ENCODE measurements at regions not wholly inside any gene's neighbourhood (a gene's known extent, or its start where the extent isn't known, plus 50 kb on each side); places are given as distances from the start of the nearest gene placed in this dataset.

DNA sequence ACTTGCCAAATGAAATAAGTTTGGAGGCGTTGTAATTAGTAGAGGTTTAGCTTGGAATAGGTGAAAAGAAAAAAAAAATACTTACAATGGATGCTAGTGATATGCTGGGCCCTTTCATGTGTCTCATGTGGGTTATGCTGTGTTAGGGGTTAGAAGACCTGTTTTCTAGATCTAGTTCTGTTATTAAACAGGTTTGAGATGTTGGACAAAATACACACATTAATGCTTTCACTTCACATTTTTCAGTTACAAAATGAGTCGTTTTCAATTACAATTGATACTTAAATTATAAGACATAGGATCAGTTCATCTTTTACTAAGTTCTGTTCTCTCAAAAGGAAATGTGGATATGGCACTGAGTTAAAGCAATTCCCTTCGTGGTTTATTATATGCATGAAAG lies 509.8 kb downstream of the EPM2A start:
- Mint-ChIP-seq H3K9me3 (no peaks in the 10 kb centered on the region), H3K27me3 (peaks cover 2 to 7% of the 10 kb centered on the region in 2 donors), H3K27ac (no peak overlapping the region), H3K4me3 (no peak overlapping the region), H3K4me1 (no peaks in the 10 kb centered on the region), H3K36me3 (no peaks in the 10 kb centered on the region)
- ChIA-PET CTCF (no interaction called here), POLR2A (interaction anchor here (0.6 kb wide), 1 partner anchor 11 kb away, joined by 4 read pairs; no protein-coding TSS in a partner anchor)
- H3K27me3 ChIP-seq (ENCODE audit: insufficient read depth, low read length, poor library complexity, severe bottlenecking): no peaks in the 10 kb centered on the region
- H3K36me3 ChIP-seq (ENCODE audit: insufficient read depth, low read length): no peaks in the 10 kb centered on the region
- H3K4me3 ChIP-seq (ENCODE audit: low read length): no peak overlapping the region
- no peak for DNase-seq
- H3K4me1 ChIP-seq (ENCODE audit: insufficient read depth, low read length): no peaks in the 10 kb centered on the region
- no peaks in the 10 kb centered on the region for H3K9me3 ChIP-seq (ENCODE audit: low read length)
- no peak overlapping the region for H3K27ac ChIP-seq (ENCODE audit: low read depth, low read length)

DNA sequence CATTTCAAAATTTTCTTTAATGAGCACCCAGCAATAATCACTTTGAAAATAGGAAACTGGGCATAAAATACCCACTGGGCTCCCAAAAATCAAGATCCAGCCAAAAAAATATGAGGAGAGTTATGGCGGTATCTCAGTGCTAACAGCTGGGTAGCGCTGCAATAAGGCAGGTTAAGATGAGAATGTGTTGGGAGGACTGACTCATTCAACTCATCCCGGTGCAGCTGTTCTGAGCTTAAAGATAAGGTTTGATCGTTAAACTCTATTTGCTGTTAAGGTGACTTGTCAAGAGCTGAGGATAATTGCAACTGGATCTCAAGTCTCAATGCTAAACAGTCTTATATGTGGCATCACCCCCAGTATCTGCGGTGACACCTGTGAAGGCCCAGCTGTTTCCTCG lies 507.7 kb downstream of the EPM2A start:
- no peaks in the 10 kb centered on the region for H3K4me1 ChIP-seq (ENCODE audit: insufficient read depth, low read length)
- no peak for DNase-seq
- no peaks in the 10 kb centered on the region for H3K9me3 Mint-ChIP-seq
- H3K27ac ChIP-seq (ENCODE audit: low read depth, low read length): no peak overlapping the region
- no peak overlapping the region for H3K4me3 ChIP-seq (ENCODE audit: low read length)
- no peaks in the 10 kb centered on the region for H3K36me3 Mint-ChIP-seq
- ChIA-PET CTCF (no interaction called here), POLR2A (no interaction called here)
- H3K4me1 Mint-ChIP-seq: no peaks in the 10 kb centered on the region
- H3K9me3 ChIP-seq (ENCODE audit: low read length): no peaks in the 10 kb centered on the region
- no peaks in the 10 kb centered on the region for H3K27me3 ChIP-seq (ENCODE audit: insufficient read depth, low read length, poor library complexity, severe bottlenecking)
- no peak overlapping the region for H3K27ac Mint-ChIP-seq
- no peaks in the 10 kb centered on the region for H3K36me3 ChIP-seq (ENCODE audit: insufficient read depth, low read length)
- H3K27me3 Mint-ChIP-seq: peaks cover 0 to 6% of the 10 kb centered on the region in 2 donors
- no peak overlapping the region for H3K4me3 Mint-ChIP-seq

GRCh38 chr6:145228962-145229582 lies 506.2 kb downstream of the EPM2A start:
- H3K36me3 ChIP-seq (ENCODE audit: insufficient read depth, low read length): no peaks in the 10 kb centered on the region
- peaks cover 0 to 14% of the 10 kb centered on the region in 2 donors for H3K27me3 Mint-ChIP-seq
- no peak for DNase-seq
- no peak overlapping the region for H3K27ac ChIP-seq (ENCODE audit: low read depth, low read length)
- no peaks in the 10 kb centered on the region for H3K4me1 Mint-ChIP-seq
- H3K9me3 ChIP-seq (ENCODE audit: low read length): no peaks in the 10 kb centered on the region
- no peaks in the 10 kb centered on the region for H3K36me3 Mint-ChIP-seq
- no peak overlapping the region for H3K27ac Mint-ChIP-seq
- H3K27me3 ChIP-seq (ENCODE audit: insufficient read depth, low read length, poor library complexity, severe bottlenecking): no peaks in the 10 kb centered on the region
- H3K4me3 ChIP-seq (ENCODE audit: low read length): no peak overlapping the region
- no peak overlapping the region for H3K4me3 Mint-ChIP-seq
- H3K4me1 ChIP-seq (ENCODE audit: insufficient read depth, low read length): no peaks in the 10 kb centered on the region
- POLR2A ChIA-PET: no interaction called here
- H3K9me3 Mint-ChIP-seq: peaks cover 0 to 4% (median 0%) of the 10 kb centered on the region in 5 donors
- CTCF ChIA-PET: no interaction called here

DNA sequence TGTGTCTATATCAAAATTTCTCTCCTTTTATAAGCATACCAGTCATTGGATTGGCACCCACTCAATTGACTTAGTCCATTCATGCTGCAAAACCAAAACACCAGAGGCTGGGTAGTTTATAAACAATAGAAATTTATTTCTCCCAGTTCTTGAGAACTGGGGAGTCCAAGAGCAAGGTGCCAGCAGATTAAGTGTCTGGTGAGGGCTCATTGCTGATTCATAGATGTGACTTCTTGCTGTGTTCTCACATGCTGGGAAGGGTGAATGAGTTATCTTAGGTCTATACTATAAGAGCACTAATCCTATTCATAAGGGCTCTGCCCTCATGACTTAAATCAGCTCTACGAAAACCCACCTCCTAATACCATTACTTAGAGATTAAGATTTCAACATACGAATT lies 501.4 kb downstream of the EPM2A start:
- Histone ChIP-seq H3K36me3 (ENCODE audit: insufficient read depth, low read length) (no peaks in the 10 kb centered on the region), H3K27ac (ENCODE audit: low read depth, low read length) (no peak overlapping the region), H3K27me3 (ENCODE audit: insufficient read depth, low read length, poor library complexity, severe bottlenecking) (no peaks in the 10 kb centered on the region), H3K9me3 (ENCODE audit: low read length) (no peaks in the 10 kb centered on the region), H3K4me3 (ENCODE audit: low read length) (no peak overlapping the region), H3K4me1 (ENCODE audit: insufficient read depth, low read length) (no peaks in the 10 kb centered on the region)
- Mint-ChIP-seq H3K4me1 (no peaks in the 10 kb centered on the region), H3K36me3 (no peaks in the 10 kb centered on the region), H3K27me3 (peaks cover 6 to 28% of the 10 kb centered on the region in 2 donors), H3K27ac (no peak overlapping the region), H3K9me3 (peaks cover 0 to 4% (median 0%) of the 10 kb centered on the region in 5 donors), H3K4me3 (no peak overlapping the region)
- no peak for DNase-seq
- ChIA-PET POLR2A (no interaction called here), CTCF (no interaction called here)

DNA sequence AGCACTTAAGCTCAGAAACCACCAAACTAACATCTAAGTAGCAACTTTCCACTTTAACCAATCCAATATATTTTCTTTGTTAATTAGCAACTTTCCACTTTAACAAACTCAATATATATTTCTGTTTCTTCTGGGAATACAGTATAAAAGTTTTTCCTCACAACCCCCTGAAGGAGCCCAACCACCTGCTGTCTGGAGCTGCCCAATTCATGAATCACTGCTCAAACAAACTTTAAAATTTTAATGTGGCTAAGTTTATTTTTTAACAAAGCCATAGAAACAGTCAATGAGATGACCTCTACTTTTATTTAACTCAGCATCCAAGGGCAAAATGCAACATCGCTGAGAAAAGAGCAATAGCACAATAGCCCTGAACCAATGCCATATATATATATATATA lies 500.1 kb downstream of the EPM2A start:
- no peak overlapping the region for H3K27ac Mint-ChIP-seq
- H3K27me3 Mint-ChIP-seq: peaks cover 6 to 24% of the 10 kb centered on the region in 2 donors
- Histone ChIP-seq H3K4me3 (ENCODE audit: low read length) (no peak overlapping the region), H3K9me3 (ENCODE audit: low read length) (no peaks in the 10 kb centered on the region), H3K36me3 (ENCODE audit: insufficient read depth, low read length) (no peaks in the 10 kb centered on the region), H3K27me3 (ENCODE audit: insufficient read depth, low read length, poor library complexity, severe bottlenecking) (no peaks in the 10 kb centered on the region), H3K27ac (ENCODE audit: low read depth, low read length) (no peak overlapping the region), H3K4me1 (ENCODE audit: insufficient read depth, low read length) (no peaks in the 10 kb centered on the region)
- DNase-seq: no peak
- no peak overlapping the region for H3K4me3 Mint-ChIP-seq
- CTCF ChIA-PET: no interaction called here
- no peaks in the 10 kb centered on the region for H3K4me1 Mint-ChIP-seq
- no peaks in the 10 kb centered on the region for H3K36me3 Mint-ChIP-seq
- POLR2A ChIA-PET: no interaction called here
- H3K9me3 Mint-ChIP-seq: peaks cover 0 to 4% (median 0%) of the 10 kb centered on the region in 5 donors

GRCh38 chr6:145238787-145239186 lies 496.5 kb downstream of the EPM2A start:
- Mint-ChIP-seq H3K27me3 (peaks cover 6 to 27% of the 10 kb centered on the region in 2 donors), H3K9me3 (peaks cover 0 to 2% (median 0%) of the 10 kb centered on the region in 5 donors), H3K4me1 (no peaks in the 10 kb centered on the region), H3K27ac (no peak overlapping the region), H3K36me3 (no peaks in the 10 kb centered on the region), H3K4me3 (no peak overlapping the region)
- Histone ChIP-seq H3K9me3 (ENCODE audit: low read length) (no peaks in the 10 kb centered on the region), H3K27ac (ENCODE audit: low read depth, low read length) (no peak overlapping the region), H3K4me1 (ENCODE audit: insufficient read depth, low read length) (no peaks in the 10 kb centered on the region), H3K4me3 (ENCODE audit: low read length) (no peak overlapping the region), H3K36me3 (ENCODE audit: insufficient read depth, low read length) (no peaks in the 10 kb centered on the region), H3K27me3 (ENCODE audit: insufficient read depth, low read length, poor library complexity, severe bottlenecking) (no peaks in the 10 kb centered on the region)
- ChIA-PET CTCF (no interaction called here), POLR2A (no interaction called here)
- no peak for DNase-seq

DNA sequence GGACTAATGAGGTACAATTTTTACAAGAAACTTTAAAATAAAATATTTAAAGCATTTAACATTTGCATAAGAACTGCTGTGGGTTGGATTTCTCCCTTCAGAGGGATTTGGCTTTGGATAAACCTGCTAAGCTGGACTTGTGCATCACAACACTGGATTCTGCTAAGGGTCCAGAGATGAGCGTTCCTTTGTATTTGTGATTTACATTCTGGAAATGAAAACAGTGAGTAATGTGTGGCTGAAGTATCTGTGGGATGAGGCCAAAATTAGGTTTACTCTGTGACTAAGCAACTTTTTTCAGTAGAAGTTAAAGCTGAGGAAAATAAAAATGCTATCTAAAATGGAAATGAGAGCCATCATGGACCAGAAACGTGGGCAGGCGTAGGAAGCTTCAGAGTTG lies 494.3 kb downstream of the EPM2A start:
- ChIA-PET CTCF (no interaction called here), POLR2A (no interaction called here)
- no peaks in the 10 kb centered on the region for H3K36me3 Mint-ChIP-seq
- peaks cover 6 to 27% of the 10 kb centered on the region in 2 donors for H3K27me3 Mint-ChIP-seq
- H3K4me3 Mint-ChIP-seq: no peak overlapping the region
- no peak overlapping the region for H3K27ac Mint-ChIP-seq
- no peaks in the 10 kb centered on the region for H3K9me3 ChIP-seq (ENCODE audit: low read length)
- H3K4me1 Mint-ChIP-seq: no peaks in the 10 kb centered on the region
- no peak overlapping the region for H3K27ac ChIP-seq (ENCODE audit: low read depth, low read length)
- DNase-seq: no peak
- no peaks in the 10 kb centered on the region for H3K36me3 ChIP-seq (ENCODE audit: insufficient read depth, low read length)
- H3K9me3 Mint-ChIP-seq: peaks cover 0 to 2% (median 0%) of the 10 kb centered on the region in 5 donors
- H3K27me3 ChIP-seq (ENCODE audit: insufficient read depth, low read length, poor library complexity, severe bottlenecking): no peaks in the 10 kb centered on the region
- no peak overlapping the region for H3K4me3 ChIP-seq (ENCODE audit: low read length)
- no peaks in the 10 kb centered on the region for H3K4me1 ChIP-seq (ENCODE audit: insufficient read depth, low read length)

- Mint-ChIP-seq H3K27me3 (peaks cover 6 to 20% of the 10 kb centered on the region in 2 donors), H3K4me3 (no peak overlapping the region), H3K27ac (no peak overlapping the region), H3K9me3 (peaks cover 0 to 2% (median 0%) of the 10 kb centered on the region in 5 donors), H3K36me3 (no peaks in the 10 kb centered on the region), H3K4me1 (no peaks in the 10 kb centered on the region)
- H3K9me3 ChIP-seq (ENCODE audit: low read length): no peaks in the 10 kb centered on the region
- H3K4me1 ChIP-seq (ENCODE audit: insufficient read depth, low read length): no peaks in the 10 kb centered on the region
- no peak overlapping the region for H3K27ac ChIP-seq (ENCODE audit: low read depth, low read length)
- no peaks in the 10 kb centered on the region for H3K36me3 ChIP-seq (ENCODE audit: insufficient read depth, low read length)
- CTCF ChIA-PET: no interaction called here
- no peaks in the 10 kb centered on the region for H3K27me3 ChIP-seq (ENCODE audit: insufficient read depth, low read length, poor library complexity, severe bottlenecking)
- no peak overlapping the region for H3K4me3 ChIP-seq (ENCODE audit: low read length)
- no peak for DNase-seq
- POLR2A ChIA-PET: no interaction called here
These were observed 493.6 kb downstream of the EPM2A start for GRCh38 chr6:145241721-145242120.

Measured in CD8-positive, alpha-beta memory T cell (primary cell).